WTC11 (cell line): ENCODE measurements at regions not wholly inside any gene's neighbourhood (a gene's known extent, or its start where the extent isn't known, plus 50 kb on each side); places are given as distances from the start of the nearest gene placed in this dataset.

Experiments
- ATAC-seq: fragments of 200-7000 bp; cut with Tn5 transposase; 2 replicates; pipeline ENCODE4 v1.10.0; 2021; ENCODE audit warnings: mild to moderate bottlenecking, moderate library complexity
- CTCF ChIA-PET: fragments of 300-600 bp; sonication (Branson Sonifier 250); formaldehyde crosslinking; loops from one replicate; lab custom pipeline; 2021; ENCODE audit warnings: antibody characterized with exemption; lab: Charles Lee
- POLR2A ChIA-PET: fragments of 350-600 bp; sonication (Branson Sonifier 250); formaldehyde crosslinking; loops from one replicate; lab custom pipeline; 2021; ENCODE audit warnings: antibody characterized with exemption; lab: Charles Lee
- DNase-seq: peaks from one replicate; pipeline ENCODE4 v3.0.0; 2021; ENCODE audit warnings: low spot score
- H3K27ac Mint-ChIP-seq: 2 replicates; pipeline ENCODE4 v1.8.0; 2021; ENCODE audit warnings: mixed read lengths
- H3K27me3 Mint-ChIP-seq: 2 replicates; pipeline ENCODE4 v1.8.0; 2021; ENCODE audit warnings: low read depth, mild to moderate bottlenecking, moderate library complexity, mixed read lengths
- H3K36me3 Mint-ChIP-seq: 2 replicates; pipeline ENCODE4 v1.8.0; 2021; ENCODE audit warnings: mixed read lengths
- H3K4me1 Mint-ChIP-seq: 2 replicates; pipeline ENCODE4 v1.8.0; 2022; ENCODE audit warnings: mixed read lengths
- H3K4me3 Mint-ChIP-seq: 2 replicates; pipeline ENCODE4 v1.8.0; 2021; ENCODE audit warnings: mild to moderate bottlenecking, moderate library complexity, mixed read lengths
- H3K9me3 Mint-ChIP-seq: 2 replicates; pipeline ENCODE4 v1.8.0; 2021; ENCODE audit warnings: mixed read lengths
- CBFB ChIP-seq: sonication (generic); formaldehyde crosslinking; IDR thresholded peaks from 2 replicates; pipeline ENCODE4 v1.8.1; 2022; ENCODE audit warnings: mild to moderate bottlenecking, low read depth, missing genetic modification reagents
- E2F1 ChIP-seq: sonication (generic); formaldehyde crosslinking; IDR thresholded peaks from 2 replicates; pipeline ENCODE4 v1.8.0; 2022; ENCODE audit warnings: mild to moderate bottlenecking, missing genetic modification reagents
- FOXJ3 ChIP-seq: sonication (generic); formaldehyde crosslinking; IDR thresholded peaks from 2 replicates; pipeline ENCODE4 v1.9.0; 2021; ENCODE audit warnings: missing genetic modification reagents, mild to moderate bottlenecking, borderline replicate concordance
- IRF2 ChIP-seq: sonication (generic); formaldehyde crosslinking; IDR thresholded peaks from 2 replicates; pipeline ENCODE4 v1.8.0; 2022; ENCODE audit warnings: low read depth, missing genetic modification reagents, borderline replicate concordance
- JAZF1 ChIP-seq: fragments of 250-450 bp; sonication (Bioruptor Pico); IDR thresholded peaks from 2 replicates; pipeline ENCODE4 v1.9.0; 2021; ENCODE audit warnings: moderate library complexity, mild to moderate bottlenecking, inconsistent platforms
- NFATC4 ChIP-seq: fragments of 250-450 bp; sonication (Bioruptor Pico); IDR thresholded peaks from 2 replicates; pipeline ENCODE4 v1.9.0; 2021; ENCODE audit warnings: mild to moderate bottlenecking
- SP1 ChIP-seq: sonication (generic); formaldehyde crosslinking; conservative IDR thresholded peaks from 2 replicates; pipeline ENCODE4 v1.8.1; 2022; ENCODE audit warnings: missing genetic modification reagents
- TEAD1 ChIP-seq: sonication (generic); formaldehyde crosslinking; IDR thresholded peaks from 2 replicates; pipeline ENCODE4 v1.8.0; 2022; ENCODE audit warnings: mild to moderate bottlenecking, missing genetic modification reagents
- ZBTB21 ChIP-seq: sonication (generic); formaldehyde crosslinking; IDR thresholded peaks from 2 replicates; pipeline ENCODE4 v1.8.1; 2023; ENCODE audit warnings: mild to moderate bottlenecking, missing genetic modification reagents, borderline replicate concordance
- ZNF138 ChIP-seq: sonication (generic); formaldehyde crosslinking; conservative IDR thresholded peaks from 2 replicates; pipeline ENCODE4 v1.8.1; 2022; ENCODE audit warnings: mild to moderate bottlenecking, moderate library complexity, missing genetic modification reagents
- TF ChIP-seq, protein P1 (sequence below): sonication (generic); formaldehyde crosslinking; IDR thresholded peaks from 2 replicates; pipeline ENCODE4 v1.8.0; 2023; ENCODE audit warnings: missing genetic modification reagents, mild to moderate bottlenecking, borderline replicate concordance
- TF ChIP-seq, protein P2 (sequence below): fragments of 250-450 bp; sonication (Bioruptor Pico); conservative IDR thresholded peaks from 2 replicates; pipeline ENCODE4 v1.9.0; 2021; ENCODE audit warnings: mild to moderate bottlenecking
- TF ChIP-seq, protein P3 (sequence below): sonication (generic); formaldehyde crosslinking; IDR thresholded peaks from 2 replicates; pipeline ENCODE4 v1.8.1; 2023; ENCODE audit warnings: mild to moderate bottlenecking, moderate library complexity, missing genetic modification reagents
- TF ChIP-seq, protein P4 (sequence below): fragments of 250-450 bp; sonication (Bioruptor Pico); IDR thresholded peaks from 2 replicates; pipeline ENCODE4 v1.9.0; 2021; ENCODE audit warnings: mild to moderate bottlenecking
- TF ChIP-seq, protein P5 (sequence below): sonication (generic); formaldehyde crosslinking; IDR thresholded peaks from 2 replicates; pipeline ENCODE4 v1.8.1; 2023; ENCODE audit warnings: mild to moderate bottlenecking, missing genetic modification reagents
- TF ChIP-seq, protein P6 (sequence below): sonication (generic); formaldehyde crosslinking; IDR thresholded peaks from 2 replicates; pipeline ENCODE4 v1.8.0; 2023; ENCODE audit warnings: missing genetic modification reagents
- TF ChIP-seq, protein P7 (sequence below): sonication (generic); formaldehyde crosslinking; IDR thresholded peaks from 2 replicates; pipeline ENCODE4 v1.8.1; 2023; ENCODE audit warnings: mild to moderate bottlenecking, missing genetic modification reagents, borderline replicate concordance
- TF ChIP-seq, protein P8 (sequence below): sonication (generic); formaldehyde crosslinking; IDR thresholded peaks from 2 replicates; pipeline ENCODE4 v1.8.1; 2022; ENCODE audit warnings: missing genetic modification reagents, borderline replicate concordance
- TF ChIP-seq, protein P9 (sequence below): sonication (generic); formaldehyde crosslinking; IDR thresholded peaks from 2 replicates; pipeline ENCODE4 v1.8.1; 2022; ENCODE audit warnings: mild to moderate bottlenecking, moderate library complexity, missing genetic modification reagents

DNA sequence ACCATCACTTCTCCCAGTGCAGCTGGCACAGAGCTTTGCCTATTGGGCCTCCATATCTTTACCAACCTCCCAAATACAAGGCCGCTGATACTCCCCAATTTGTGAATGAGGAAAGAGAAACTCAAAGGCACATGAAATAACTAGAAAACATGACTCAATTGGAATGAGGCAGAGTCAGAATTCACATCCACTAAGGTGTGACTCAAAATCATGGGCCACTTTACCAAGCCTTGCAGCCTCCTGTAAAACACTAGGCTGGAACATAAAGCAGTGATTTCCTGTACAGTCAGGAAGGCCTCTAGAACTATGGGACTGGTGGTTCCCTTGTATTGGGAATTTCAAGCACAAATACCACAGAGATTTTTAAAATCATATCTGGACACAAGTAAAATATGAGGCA is 128.6 kb downstream of the DCLK3 start:
- ChIA-PET POLR2A (no interaction called here), CTCF (no interaction called here)
- Mint-ChIP-seq H3K4me3 (no peak overlapping the region), H3K27ac (no peak overlapping the region), H3K36me3 (peaks cover 4% of the 10 kb centered on the region; the same call in 1 of the 2 replicates), H3K4me1 (peaks cover 8% of the 10 kb centered on the region), H3K27me3 (no peaks in the 10 kb centered on the region), H3K9me3 (peaks cover 14% of the 10 kb centered on the region)
- DNase-seq (no peak), ATAC-seq (no peak)
- TF ChIP-seq SP1 (no peak), ZNF138 (CRISPR knock-in tag) (no peak), NFATC4 (CRISPR knock-in tag) (no peak), JAZF1 (CRISPR knock-in tag) (no peak), ZBTB21 (CRISPR knock-in tag) (no peak), E2F1 (CRISPR knock-in tag) (no peak), CBFB (CRISPR knock-in tag) (no peak), IRF2 (CRISPR knock-in tag) (no peak), FOXJ3 (CRISPR knock-in tag) (no peak), TEAD1 (no peak)
- TF ChIP-seq, protein P1, sequence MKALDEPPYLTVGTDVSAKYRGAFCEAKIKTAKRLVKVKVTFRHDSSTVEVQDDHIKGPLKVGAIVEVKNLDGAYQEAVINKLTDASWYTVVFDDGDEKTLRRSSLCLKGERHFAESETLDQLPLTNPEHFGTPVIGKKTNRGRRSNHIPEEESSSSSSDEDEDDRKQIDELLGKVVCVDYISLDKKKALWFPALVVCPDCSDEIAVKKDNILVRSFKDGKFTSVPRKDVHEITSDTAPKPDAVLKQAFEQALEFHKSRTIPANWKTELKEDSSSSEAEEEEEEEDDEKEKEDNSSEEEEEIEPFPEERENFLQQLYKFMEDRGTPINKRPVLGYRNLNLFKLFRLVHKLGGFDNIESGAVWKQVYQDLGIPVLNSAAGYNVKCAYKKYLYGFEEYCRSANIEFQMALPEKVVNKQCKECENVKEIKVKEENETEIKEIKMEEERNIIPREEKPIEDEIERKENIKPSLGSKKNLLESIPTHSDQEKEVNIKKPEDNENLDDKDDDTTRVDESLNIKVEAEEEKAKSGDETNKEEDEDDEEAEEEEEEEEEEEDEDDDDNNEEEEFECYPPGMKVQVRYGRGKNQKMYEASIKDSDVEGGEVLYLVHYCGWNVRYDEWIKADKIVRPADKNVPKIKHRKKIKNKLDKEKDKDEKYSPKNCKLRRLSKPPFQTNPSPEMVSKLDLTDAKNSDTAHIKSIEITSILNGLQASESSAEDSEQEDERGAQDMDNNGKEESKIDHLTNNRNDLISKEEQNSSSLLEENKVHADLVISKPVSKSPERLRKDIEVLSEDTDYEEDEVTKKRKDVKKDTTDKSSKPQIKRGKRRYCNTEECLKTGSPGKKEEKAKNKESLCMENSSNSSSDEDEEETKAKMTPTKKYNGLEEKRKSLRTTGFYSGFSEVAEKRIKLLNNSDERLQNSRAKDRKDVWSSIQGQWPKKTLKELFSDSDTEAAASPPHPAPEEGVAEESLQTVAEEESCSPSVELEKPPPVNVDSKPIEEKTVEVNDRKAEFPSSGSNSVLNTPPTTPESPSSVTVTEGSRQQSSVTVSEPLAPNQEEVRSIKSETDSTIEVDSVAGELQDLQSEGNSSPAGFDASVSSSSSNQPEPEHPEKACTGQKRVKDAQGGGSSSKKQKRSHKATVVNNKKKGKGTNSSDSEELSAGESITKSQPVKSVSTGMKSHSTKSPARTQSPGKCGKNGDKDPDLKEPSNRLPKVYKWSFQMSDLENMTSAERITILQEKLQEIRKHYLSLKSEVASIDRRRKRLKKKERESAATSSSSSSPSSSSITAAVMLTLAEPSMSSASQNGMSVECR (CRISPR knock-in tag): no peak
- TF ChIP-seq, protein P2, sequence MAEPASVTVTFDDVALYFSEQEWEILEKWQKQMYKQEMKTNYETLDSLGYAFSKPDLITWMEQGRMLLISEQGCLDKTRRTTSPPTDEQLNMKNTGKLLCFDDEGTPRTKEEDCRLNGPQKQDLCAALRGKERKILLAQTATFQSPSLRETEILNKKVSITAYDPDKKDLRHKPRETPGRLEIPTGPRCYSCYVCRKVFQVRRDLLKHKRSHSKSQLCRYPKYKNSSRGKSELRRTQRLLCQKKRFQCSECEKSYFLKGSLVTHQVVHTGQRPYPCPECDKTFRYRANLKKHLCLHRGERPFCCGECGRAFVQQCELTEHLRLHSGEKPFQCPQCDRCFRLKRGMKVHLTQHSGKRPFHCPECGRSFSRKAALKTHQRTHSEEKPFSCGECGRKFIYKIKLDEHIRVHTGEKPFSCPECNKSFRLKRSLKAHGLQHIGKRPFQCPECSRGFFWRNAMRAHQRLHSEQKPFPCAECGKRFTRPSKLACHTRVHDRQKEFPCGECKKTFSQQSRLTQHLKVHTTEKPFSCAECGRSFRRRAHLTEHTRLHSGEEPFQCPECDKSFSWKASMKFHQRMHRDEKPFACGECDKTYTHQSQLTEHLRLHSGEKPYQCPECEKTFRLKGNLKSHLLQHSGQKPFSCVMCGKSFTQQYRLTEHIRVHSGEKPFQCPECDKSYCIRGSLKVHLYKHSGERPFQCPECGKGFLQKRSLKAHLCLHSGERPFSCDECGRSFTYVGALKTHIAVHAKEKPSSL (CRISPR knock-in tag): no peak
- TF ChIP-seq, protein P3, sequence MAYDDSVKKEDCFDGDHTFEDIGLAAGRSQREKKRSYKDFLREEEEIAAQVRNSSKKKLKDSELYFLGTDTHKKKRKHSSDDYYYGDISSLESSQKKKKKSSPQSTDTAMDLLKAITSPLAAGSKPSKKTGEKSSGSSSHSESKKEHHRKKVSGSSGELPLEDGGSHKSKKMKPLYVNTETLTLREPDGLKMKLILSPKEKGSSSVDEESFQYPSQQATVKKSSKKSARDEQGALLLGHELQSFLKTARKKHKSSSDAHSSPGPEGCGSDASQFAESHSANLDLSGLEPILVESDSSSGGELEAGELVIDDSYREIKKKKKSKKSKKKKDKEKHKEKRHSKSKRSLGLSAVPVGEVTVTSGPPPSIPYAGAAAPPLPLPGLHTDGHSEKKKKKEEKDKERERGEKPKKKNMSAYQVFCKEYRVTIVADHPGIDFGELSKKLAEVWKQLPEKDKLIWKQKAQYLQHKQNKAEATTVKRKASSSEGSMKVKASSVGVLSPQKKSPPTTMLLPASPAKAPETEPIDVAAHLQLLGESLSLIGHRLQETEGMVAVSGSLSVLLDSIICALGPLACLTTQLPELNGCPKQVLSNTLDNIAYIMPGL: no peak
- TF ChIP-seq, protein P4, sequence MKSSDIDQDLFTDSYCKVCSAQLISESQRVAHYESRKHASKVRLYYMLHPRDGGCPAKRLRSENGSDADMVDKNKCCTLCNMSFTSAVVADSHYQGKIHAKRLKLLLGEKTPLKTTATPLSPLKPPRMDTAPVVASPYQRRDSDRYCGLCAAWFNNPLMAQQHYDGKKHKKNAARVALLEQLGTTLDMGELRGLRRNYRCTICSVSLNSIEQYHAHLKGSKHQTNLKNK (CRISPR knock-in tag): no peak
- TF ChIP-seq, protein P5, sequence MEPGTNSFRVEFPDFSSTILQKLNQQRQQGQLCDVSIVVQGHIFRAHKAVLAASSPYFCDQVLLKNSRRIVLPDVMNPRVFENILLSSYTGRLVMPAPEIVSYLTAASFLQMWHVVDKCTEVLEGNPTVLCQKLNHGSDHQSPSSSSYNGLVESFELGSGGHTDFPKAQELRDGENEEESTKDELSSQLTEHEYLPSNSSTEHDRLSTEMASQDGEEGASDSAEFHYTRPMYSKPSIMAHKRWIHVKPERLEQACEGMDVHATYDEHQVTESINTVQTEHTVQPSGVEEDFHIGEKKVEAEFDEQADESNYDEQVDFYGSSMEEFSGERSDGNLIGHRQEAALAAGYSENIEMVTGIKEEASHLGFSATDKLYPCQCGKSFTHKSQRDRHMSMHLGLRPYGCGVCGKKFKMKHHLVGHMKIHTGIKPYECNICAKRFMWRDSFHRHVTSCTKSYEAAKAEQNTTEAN: no peak
- TF ChIP-seq, protein P6, sequence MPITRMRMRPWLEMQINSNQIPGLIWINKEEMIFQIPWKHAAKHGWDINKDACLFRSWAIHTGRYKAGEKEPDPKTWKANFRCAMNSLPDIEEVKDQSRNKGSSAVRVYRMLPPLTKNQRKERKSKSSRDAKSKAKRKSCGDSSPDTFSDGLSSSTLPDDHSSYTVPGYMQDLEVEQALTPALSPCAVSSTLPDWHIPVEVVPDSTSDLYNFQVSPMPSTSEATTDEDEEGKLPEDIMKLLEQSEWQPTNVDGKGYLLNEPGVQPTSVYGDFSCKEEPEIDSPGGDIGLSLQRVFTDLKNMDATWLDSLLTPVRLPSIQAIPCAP (CRISPR knock-in tag): no peak
- TF ChIP-seq, protein P7, sequence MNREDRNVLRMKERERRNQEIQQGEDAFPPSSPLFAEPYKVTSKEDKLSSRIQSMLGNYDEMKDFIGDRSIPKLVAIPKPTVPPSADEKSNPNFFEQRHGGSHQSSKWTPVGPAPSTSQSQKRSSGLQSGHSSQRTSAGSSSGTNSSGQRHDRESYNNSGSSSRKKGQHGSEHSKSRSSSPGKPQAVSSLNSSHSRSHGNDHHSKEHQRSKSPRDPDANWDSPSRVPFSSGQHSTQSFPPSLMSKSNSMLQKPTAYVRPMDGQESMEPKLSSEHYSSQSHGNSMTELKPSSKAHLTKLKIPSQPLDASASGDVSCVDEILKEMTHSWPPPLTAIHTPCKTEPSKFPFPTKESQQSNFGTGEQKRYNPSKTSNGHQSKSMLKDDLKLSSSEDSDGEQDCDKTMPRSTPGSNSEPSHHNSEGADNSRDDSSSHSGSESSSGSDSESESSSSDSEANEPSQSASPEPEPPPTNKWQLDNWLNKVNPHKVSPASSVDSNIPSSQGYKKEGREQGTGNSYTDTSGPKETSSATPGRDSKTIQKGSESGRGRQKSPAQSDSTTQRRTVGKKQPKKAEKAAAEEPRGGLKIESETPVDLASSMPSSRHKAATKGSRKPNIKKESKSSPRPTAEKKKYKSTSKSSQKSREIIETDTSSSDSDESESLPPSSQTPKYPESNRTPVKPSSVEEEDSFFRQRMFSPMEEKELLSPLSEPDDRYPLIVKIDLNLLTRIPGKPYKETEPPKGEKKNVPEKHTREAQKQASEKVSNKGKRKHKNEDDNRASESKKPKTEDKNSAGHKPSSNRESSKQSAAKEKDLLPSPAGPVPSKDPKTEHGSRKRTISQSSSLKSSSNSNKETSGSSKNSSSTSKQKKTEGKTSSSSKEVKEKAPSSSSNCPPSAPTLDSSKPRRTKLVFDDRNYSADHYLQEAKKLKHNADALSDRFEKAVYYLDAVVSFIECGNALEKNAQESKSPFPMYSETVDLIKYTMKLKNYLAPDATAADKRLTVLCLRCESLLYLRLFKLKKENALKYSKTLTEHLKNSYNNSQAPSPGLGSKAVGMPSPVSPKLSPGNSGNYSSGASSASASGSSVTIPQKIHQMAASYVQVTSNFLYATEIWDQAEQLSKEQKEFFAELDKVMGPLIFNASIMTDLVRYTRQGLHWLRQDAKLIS (CRISPR knock-in tag): no peak
- TF ChIP-seq, protein P8, sequence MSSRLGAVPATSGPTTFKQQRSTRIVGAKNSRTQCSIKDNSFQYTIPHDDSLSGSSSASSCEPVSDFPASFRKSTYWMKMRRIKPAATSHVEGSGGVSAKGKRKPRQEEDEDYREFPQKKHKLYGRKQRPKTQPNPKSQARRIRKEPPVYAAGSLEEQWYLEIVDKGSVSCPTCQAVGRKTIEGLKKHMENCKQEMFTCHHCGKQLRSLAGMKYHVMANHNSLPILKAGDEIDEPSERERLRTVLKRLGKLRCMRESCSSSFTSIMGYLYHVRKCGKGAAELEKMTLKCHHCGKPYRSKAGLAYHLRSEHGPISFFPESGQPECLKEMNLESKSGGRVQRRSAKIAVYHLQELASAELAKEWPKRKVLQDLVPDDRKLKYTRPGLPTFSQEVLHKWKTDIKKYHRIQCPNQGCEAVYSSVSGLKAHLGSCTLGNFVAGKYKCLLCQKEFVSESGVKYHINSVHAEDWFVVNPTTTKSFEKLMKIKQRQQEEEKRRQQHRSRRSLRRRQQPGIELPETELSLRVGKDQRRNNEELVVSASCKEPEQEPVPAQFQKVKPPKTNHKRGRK (CRISPR knock-in tag): no peak
- TF ChIP-seq, protein P9, sequence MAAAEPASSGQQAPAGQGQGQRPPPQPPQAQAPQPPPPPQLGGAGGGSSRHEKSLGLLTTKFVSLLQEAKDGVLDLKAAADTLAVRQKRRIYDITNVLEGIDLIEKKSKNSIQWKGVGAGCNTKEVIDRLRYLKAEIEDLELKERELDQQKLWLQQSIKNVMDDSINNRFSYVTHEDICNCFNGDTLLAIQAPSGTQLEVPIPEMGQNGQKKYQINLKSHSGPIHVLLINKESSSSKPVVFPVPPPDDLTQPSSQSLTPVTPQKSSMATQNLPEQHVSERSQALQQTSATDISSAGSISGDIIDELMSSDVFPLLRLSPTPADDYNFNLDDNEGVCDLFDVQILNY (CRISPR knock-in tag): no peak
